ENCODE measurements at regions not wholly inside any gene's neighbourhood (a gene's known extent, or its start where the extent isn't known, plus 50 kb on each side); places are given as distances from the start of the nearest gene placed in this dataset.
"Not testable (repeated sequence)": the region's sequence is repeated elsewhere in the genome, so short reads cannot be mapped to it uniquely, and the experiment has no call there.

GRCh38 chr4:108458681-108459080 is 161.7 kb upstream of the RPL34 start:
- no peak for DNase-seq (ENCODE audit: low read depth)

- DNase-seq (ENCODE audit: low read depth): no peak
These were observed 166.1 kb upstream of the RPL34 start for GRCh38 chr4:108454227-108454626.

- no peak for DNase-seq (ENCODE audit: low read depth)
These were observed 167.0 kb upstream of the RPL34 start for GRCh38 chr4:108453366-108453765.

- DNase-seq (ENCODE audit: low read depth): no peak
These were observed 170.0 kb upstream of the RPL34 start for GRCh38 chr4:108450236-108450898.

- no peak for DNase-seq (ENCODE audit: low read depth)
These were observed 171.2 kb upstream of the RPL34 start for GRCh38 chr4:108449129-108449528.

- DNase-seq (ENCODE audit: low read depth): no peak
These were observed 173.8 kb upstream of the RPL34 start for GRCh38 chr4:108446556-108446955.

GRCh38 chr4:108445716-108446115 is 174.7 kb upstream of the RPL34 start:
- DNase-seq (ENCODE audit: low read depth): no peak

GRCh38 chr4:108443585-108443984 is 176.8 kb upstream of the RPL34 start:
- DNase-seq (ENCODE audit: low read depth): no peak

- peak; percentile 43 for DNase-seq (ENCODE audit: low read depth)
These were observed 186.5 kb upstream of the RPL34 start for GRCh38 chr4:108433832-108434231.

GRCh38 chr4:108433394-108433793 is 187.0 kb upstream of the RPL34 start:
- not testable (repeated sequence) for DNase-seq (ENCODE audit: low read depth)

GRCh38 chr4:108432418-108432817 is 188.0 kb upstream of the RPL34 start:
- no peak for DNase-seq (ENCODE audit: low read depth)

- no peak for DNase-seq (ENCODE audit: low read depth)
These were observed 188.4 kb upstream of the RPL34 start for GRCh38 chr4:108431986-108432385.

- DNase-seq (ENCODE audit: low read depth): no peak
These were observed 189.5 kb upstream of the RPL34 start for GRCh38 chr4:108430921-108431320.

GRCh38 chr4:108429662-108430061 is 190.7 kb upstream of the RPL34 start:
- no peak for DNase-seq (ENCODE audit: low read depth)

GRCh38 chr4:108428923-108429322 is 191.5 kb upstream of the RPL34 start:
- DNase-seq (ENCODE audit: low read depth): no peak

- DNase-seq (ENCODE audit: low read depth): peak; percentile 53
These were observed 192.4 kb upstream of the RPL34 start for GRCh38 chr4:108427946-108428485.

GRCh38 chr4:108426493-108426892 is 193.9 kb upstream of the RPL34 start:
- DNase-seq (ENCODE audit: low read depth): peak; percentile 62

GRCh38 chr4:108425988-108426387 is 194.4 kb upstream of the RPL34 start:
- DNase-seq (ENCODE audit: low read depth): peak; percentile 84

- DNase-seq (ENCODE audit: low read depth): peak; percentile 11
These were observed 202.5 kb upstream of the RPL34 start for GRCh38 chr4:108417923-108418322.

- DNase-seq (ENCODE audit: low read depth): no peak
These were observed 203.5 kb upstream of the RPL34 start for GRCh38 chr4:108416831-108417230.

GRCh38 chr4:108415389-108415788 is 205.0 kb upstream of the RPL34 start:
- no peak for DNase-seq (ENCODE audit: low read depth)

GRCh38 chr4:108411836-108412235 is 208.5 kb upstream of the RPL34 start:
- DNase-seq (ENCODE audit: low read depth): no peak

GRCh38 chr4:108409691-108410090 is 210.7 kb upstream of the RPL34 start:
- not testable (repeated sequence) for DNase-seq (ENCODE audit: low read depth)

- no peak for DNase-seq (ENCODE audit: low read depth)
These were observed 214.8 kb upstream of the RPL34 start for GRCh38 chr4:108405586-108405985.
